CD4-positive, CD25-positive, alpha-beta regulatory T cell (primary cell): ENCODE measurements at regions not wholly inside any gene's neighbourhood (a gene's known extent, or its start where the extent isn't known, plus 50 kb on each side); places are given as distances from the start of the nearest gene placed in this dataset.
"Not testable (repeated sequence)": the region's sequence is repeated elsewhere in the genome, so short reads cannot be mapped to it uniquely, and the experiment has no call there.

Source experiments
- ATAC-seq, 2 donors: fragments of 150-1000 bp; cut with Tn5 transposase; one replicate each; pipeline ENCODE4 v1.10.0; 2021; ENCODE audit warnings: low read depth in 2 of 2, moderate number of reproducible peaks in 2 of 2, moderate library complexity in 1 of 2
- DNase-seq, 3 donors: peaks; one replicate each; pipeline versions ENCODE4 v3.0.0 to v3.0.0-alpha.2; 2012 to 2022; ENCODE audit warnings: mixed read lengths in 1 of 3
- H3K27ac ChIP-seq: one replicate; pipeline ENCODE4 v1.7.0; 2013; ENCODE audit warnings: mild to moderate bottlenecking, low read length; ENCODE audit not compliant: insufficient read depth, poor library complexity, severe bottlenecking
- H3K27me3 ChIP-seq: one replicate; pipeline ENCODE4 v1.7.0; 2013; ENCODE audit warnings: low read length; ENCODE audit not compliant: control insufficient read depth, insufficient read depth
- H3K36me3 ChIP-seq: one replicate; pipeline ENCODE4 v1.7.0; 2013; ENCODE audit warnings: mild to moderate bottlenecking, low read length, moderate library complexity; ENCODE audit not compliant: control insufficient read depth, insufficient read depth
- H3K4me1 ChIP-seq: 2 replicates; pipeline ENCODE4 v1.7.0; 2013; ENCODE audit warnings: mild to moderate bottlenecking, low read length; ENCODE audit not compliant: insufficient read depth, control insufficient read depth, poor library complexity, severe bottlenecking
- H3K4me3 ChIP-seq: one replicate; pipeline ENCODE4 v1.7.0; 2013; ENCODE audit warnings: low read depth, mild to moderate bottlenecking, low read length, moderate library complexity
- H3K9me3 ChIP-seq, 2 experiments: 1 replicate in 1 of 2; 2 replicates in 1 of 2; pipeline ENCODE4 v1.7.0; 2013; ENCODE audit warnings: low read length in 2 of 2, mild to moderate bottlenecking in 1 of 2, moderate library complexity in 1 of 2; ENCODE audit not compliant: control insufficient read depth in 2 of 2
- H3K27ac Mint-ChIP-seq, 3 donors: one replicate each; pipeline ENCODE4 v1.8.0; 2020 to 2022; ENCODE audit warnings: mild to moderate bottlenecking in 3 of 3, mixed read lengths in 3 of 3, moderate library complexity in 2 of 3
- H3K27me3 Mint-ChIP-seq: one replicate; pipeline ENCODE4 v1.8.0; 2022; ENCODE audit warnings: mild to moderate bottlenecking, mixed read lengths
- H3K36me3 Mint-ChIP-seq: one replicate; pipeline ENCODE4 v1.8.0; 2020; ENCODE audit warnings: mixed read lengths
- H3K4me1 Mint-ChIP-seq, 4 donors: one replicate each; pipeline ENCODE4 v1.8.0; 2020 to 2022; ENCODE audit warnings: mixed read lengths in 4 of 4, mild to moderate bottlenecking in 1 of 4
- H3K4me3 Mint-ChIP-seq, 4 donors: one replicate each; pipeline ENCODE4 v1.8.0; 2020 to 2022; ENCODE audit warnings: mild to moderate bottlenecking in 4 of 4, mixed read lengths in 4 of 4, moderate library complexity in 3 of 4
- H3K9me3 Mint-ChIP-seq, 7 donors: one replicate each; pipeline ENCODE4 v1.8.0; 2020 to 2022; ENCODE audit warnings: mixed read lengths in 7 of 7, mild to moderate bottlenecking in 3 of 7, moderate library complexity in 2 of 7

DNA sequence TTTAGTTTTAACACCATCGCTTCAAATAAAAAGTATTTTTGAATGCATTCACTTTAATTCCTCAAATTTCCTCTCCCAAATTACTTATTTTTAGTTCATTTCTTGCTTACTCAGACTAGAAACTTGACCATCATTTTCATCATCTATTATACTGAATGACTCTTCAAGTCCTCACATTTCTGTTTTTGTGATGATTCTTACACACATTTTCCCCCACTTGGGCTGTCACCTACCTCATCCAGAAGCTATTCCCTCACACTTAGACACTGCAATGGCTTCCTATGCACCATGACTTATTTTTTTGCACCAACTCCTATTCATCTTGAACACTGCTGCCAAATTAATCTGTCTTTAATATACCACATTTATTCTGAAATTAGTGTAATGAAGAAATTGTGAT, 239.6 kb upstream of the DUSP10 start:
- no peaks in the 10 kb centered on the region for H3K9me3 Mint-ChIP-seq
- H3K27ac Mint-ChIP-seq, result no peak overlapping the region
- H3K36me3 Mint-ChIP-seq, result no peaks in the 10 kb centered on the region
- no peaks in the 10 kb centered on the region for H3K36me3 ChIP-seq
- DNase-seq, result no peak
- H3K4me3 ChIP-seq, result no peak overlapping the region
- H3K27me3 Mint-ChIP-seq, result peaks cover 8% of the 10 kb centered on the region
- no peak for ATAC-seq
- H3K4me1 Mint-ChIP-seq, result no peaks in the 10 kb centered on the region
- H3K27ac ChIP-seq, result no peak overlapping the region
- H3K9me3 ChIP-seq, result no peaks in the 10 kb centered on the region
- no peaks in the 10 kb centered on the region for H3K4me1 ChIP-seq
- no peak overlapping the region for H3K4me3 Mint-ChIP-seq
- H3K27me3 ChIP-seq, result no peaks in the 10 kb centered on the region

- Histone ChIP-seq H3K36me3 (no peaks in the 10 kb centered on the region), H3K4me1 (no peaks in the 10 kb centered on the region), H3K27me3 (no peaks in the 10 kb centered on the region), H3K27ac (no peak overlapping the region), H3K4me3 (no peak overlapping the region), H3K9me3 (no peaks in the 10 kb centered on the region)
- Mint-ChIP-seq H3K4me1 (no peaks in the 10 kb centered on the region), H3K4me3 (no peak overlapping the region), H3K27ac (peak overlapping the region in 1 of 3 donors; percentile 1), H3K36me3 (no peaks in the 10 kb centered on the region), H3K27me3 (peaks cover 7% of the 10 kb centered on the region), H3K9me3 (no peaks in the 10 kb centered on the region)
- no peak for ATAC-seq
- DNase-seq, result no peak
Observed at GRCh38 chr1:221979444-221980032, 237.6 kb upstream of the DUSP10 start.

- ATAC-seq, H3K36me3 ChIP-seq, H3K9me3 ChIP-seq, H3K9me3 Mint-ChIP-seq, H3K4me1 ChIP-seq, H3K27ac Mint-ChIP-seq, H3K27me3 ChIP-seq, H3K4me3 ChIP-seq, H3K27ac ChIP-seq, DNase-seq, H3K4me3 Mint-ChIP-seq, H3K36me3 Mint-ChIP-seq, H3K27me3 Mint-ChIP-seq, H3K4me1 Mint-ChIP-seq: not testable (repeated sequence)
Observed at GRCh38 chr1:221978631-221979334, 236.9 kb upstream of the DUSP10 start.

GRCh38 chr1:221973787-221974186, 231.9 kb upstream of the DUSP10 start:
- not testable (repeated sequence) for H3K27ac ChIP-seq, H3K4me1 Mint-ChIP-seq, H3K4me3 Mint-ChIP-seq, H3K36me3 ChIP-seq, H3K9me3 Mint-ChIP-seq, H3K9me3 ChIP-seq, H3K27me3 ChIP-seq, H3K27me3 Mint-ChIP-seq, H3K4me1 ChIP-seq, H3K4me3 ChIP-seq, H3K27ac Mint-ChIP-seq, ATAC-seq, H3K36me3 Mint-ChIP-seq, DNase-seq

DNA sequence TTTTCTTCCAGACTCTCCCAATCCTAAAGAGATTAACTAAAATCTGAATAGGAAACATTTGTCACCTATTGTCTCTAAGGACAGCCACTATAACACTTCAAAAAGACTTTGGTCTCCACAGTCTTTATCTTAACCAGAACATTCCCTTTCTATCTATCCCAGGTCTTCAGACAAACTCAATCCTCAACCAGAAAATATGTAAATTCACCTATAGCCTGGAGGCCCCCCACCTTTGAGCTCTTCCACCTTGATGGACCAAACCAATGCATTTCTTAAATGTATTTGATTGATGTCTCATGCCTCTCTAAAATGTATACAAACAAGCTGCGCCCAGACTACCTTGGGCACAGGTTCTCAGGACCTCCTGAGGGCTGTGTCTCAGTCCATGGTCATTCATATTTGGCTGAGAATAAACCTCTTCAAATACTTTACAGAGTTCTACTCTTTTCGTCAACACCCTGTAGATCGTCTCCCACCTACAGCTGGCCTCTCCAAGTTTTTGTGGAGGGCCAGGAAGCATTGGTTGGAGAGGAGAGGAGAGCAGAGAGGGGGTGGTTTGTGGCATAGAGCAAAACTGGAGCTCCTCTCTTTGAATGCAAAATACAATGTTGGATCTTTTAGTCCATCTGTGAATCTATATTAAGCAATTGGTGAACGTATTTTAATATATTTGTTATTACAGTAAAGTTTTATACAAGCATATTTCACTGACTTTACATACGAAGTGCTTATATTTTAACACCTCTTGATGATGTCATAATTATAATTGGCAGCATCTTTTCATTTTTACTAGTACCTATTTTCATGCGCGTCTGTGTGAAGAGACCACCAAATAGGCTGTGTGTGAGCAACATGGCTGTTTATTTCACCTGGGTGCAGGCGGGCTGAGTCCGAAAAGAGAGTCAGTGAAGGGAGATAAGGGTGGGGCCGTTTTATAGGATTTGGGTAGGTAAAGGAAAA, 230.7 kb upstream of the DUSP10 start:
- DNase-seq, result no peak
- Histone ChIP-seq H3K9me3 (no peaks in the 10 kb centered on the region), H3K4me1 (no peaks in the 10 kb centered on the region), H3K27ac (no peak overlapping the region), H3K36me3 (no peaks in the 10 kb centered on the region), H3K4me3 (no peak overlapping the region), H3K27me3 (no peaks in the 10 kb centered on the region)
- H3K9me3 Mint-ChIP-seq, result no peaks in the 10 kb centered on the region
- H3K4me1 Mint-ChIP-seq, result no peaks in the 10 kb centered on the region
- no peak overlapping the region for H3K4me3 Mint-ChIP-seq
- no peaks in the 10 kb centered on the region for H3K27me3 Mint-ChIP-seq
- ATAC-seq, result no peak
- peak overlapping the region in 1 of 3 donors; percentile 20 for H3K27ac Mint-ChIP-seq
- no peaks in the 10 kb centered on the region for H3K36me3 Mint-ChIP-seq

DNA sequence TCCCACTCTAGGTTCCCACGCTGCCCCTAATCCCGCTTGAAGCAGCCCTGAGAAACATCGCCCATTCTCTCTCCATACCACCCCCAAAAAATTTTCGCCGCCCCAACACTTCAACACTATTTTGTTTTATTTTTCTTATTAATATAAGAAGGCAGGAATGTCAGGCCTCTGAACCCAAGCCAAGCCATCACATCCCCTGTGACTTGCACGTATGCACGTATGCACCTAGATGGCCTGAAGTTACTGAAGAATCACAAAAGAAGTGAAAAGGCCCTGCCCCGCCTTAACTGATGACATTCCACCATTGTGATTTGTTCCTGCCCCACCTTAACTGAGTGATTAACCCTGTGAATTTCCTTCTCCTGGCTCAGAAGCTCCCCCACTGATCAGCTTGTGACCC, 229.1 kb upstream of the DUSP10 start:
- not testable (repeated sequence) for DNase-seq, H3K9me3 Mint-ChIP-seq, ATAC-seq, H3K9me3 ChIP-seq, H3K36me3 ChIP-seq, H3K4me1 ChIP-seq, H3K27ac Mint-ChIP-seq, H3K4me3 Mint-ChIP-seq, H3K27ac ChIP-seq, H3K27me3 Mint-ChIP-seq, H3K4me1 Mint-ChIP-seq, H3K4me3 ChIP-seq, H3K36me3 Mint-ChIP-seq, H3K27me3 ChIP-seq

- not testable (repeated sequence) for H3K27ac Mint-ChIP-seq, H3K36me3 Mint-ChIP-seq, H3K4me1 ChIP-seq, H3K4me3 ChIP-seq, H3K4me1 Mint-ChIP-seq, H3K4me3 Mint-ChIP-seq, H3K36me3 ChIP-seq, ATAC-seq, DNase-seq, H3K27me3 Mint-ChIP-seq, H3K27me3 ChIP-seq, H3K9me3 Mint-ChIP-seq, H3K9me3 ChIP-seq, H3K27ac ChIP-seq
Observed at GRCh38 chr1:221969298-221969858, 227.5 kb upstream of the DUSP10 start.
